ENCODE measurements at regions not wholly inside any gene's neighbourhood (a gene's known extent, or its start where the extent isn't known, plus 50 kb on each side); places are given as distances from the start of the nearest gene placed in this dataset.

GRCh38 chr3:71977525-71977924, 192.6 kb upstream of the PROK2 start:
- Mint-ChIP-seq H3K4me3 (no peak overlapping the region), H3K36me3 (ENCODE audit: insufficient read depth in 1 of 3, low read depth in 3 of 3) (no peaks in the 10 kb centered on the region; a peak in 1 of 7 replicates), H3K27ac (no peak overlapping the region), H3K9me3 (no peaks in the 10 kb centered on the region; a peak in 1 of 5 replicates), H3K4me1 (peaks cover 17 to 19% of the 10 kb centered on the region in 2 experiments), H3K27me3 (ENCODE audit: low read depth) (no peaks in the 10 kb centered on the region; the same call in 1 of the 2 replicates)
- Histone ChIP-seq H3K23ac (ENCODE audit: insufficient read length, low read depth, low read length) (no peak overlapping the region), H2BK12ac (ENCODE audit: insufficient read length, low read depth, low read length) (no peak overlapping the region), H3K18ac (ENCODE audit: insufficient read length, low read depth, low read length) (no peak overlapping the region), H3K4ac (ENCODE audit: low read depth, low read length) (no peak overlapping the region), H3K4me2 (ENCODE audit: insufficient read depth, insufficient read length, low read length) (no peak overlapping the region), H2BK5ac (ENCODE audit: insufficient read length, low read length) (no peak overlapping the region), H3K4me1 (ENCODE audit: insufficient read depth, low read length) (no peaks in the 10 kb centered on the region), H2BK120ac (ENCODE audit: low read depth, low read length, poor library complexity, severe bottlenecking) (no peak overlapping the region), H3K14ac (ENCODE audit: insufficient read depth, low read length) (no peak overlapping the region), H3K23me2 (ENCODE audit: insufficient read length, low read depth, low read length, poor library complexity, severe bottlenecking) (no peaks in the 10 kb centered on the region), H3K79me2 (ENCODE audit: insufficient read depth, low read length) (no peaks in the 10 kb centered on the region), H2AK5ac (ENCODE audit: insufficient read length, low read length) (no peak overlapping the region), H3K56ac (ENCODE audit: insufficient read length, low read depth, low read length) (no peak overlapping the region), H3K79me1 (ENCODE audit: insufficient read depth, low read depth, low read length, poor library complexity, severe bottlenecking) (no peaks in the 10 kb centered on the region), H2BK15ac (ENCODE audit: low read depth, low read length) (no peak overlapping the region), H3K27ac (ENCODE audit: insufficient read length, low read depth, low read length) (no peak overlapping the region), H3K9ac (ENCODE audit: extremely low read depth, insufficient read length, low read length) (no peak overlapping the region), H4K8ac (replicated peaks; ENCODE audit: insufficient read length, low read depth, low read length) (no peak overlapping the region), H3T11ph (ENCODE audit: low read length) (no peak overlapping the region), H4K91ac (ENCODE audit: insufficient read length, low read depth, low read length) (no peak overlapping the region), H3K27me3 (ENCODE audit: insufficient read depth, low read length) (no peaks in the 10 kb centered on the region), H4K20me1 (ENCODE audit: control insufficient read depth, insufficient read depth, insufficient read length) (no peaks in the 10 kb centered on the region), H2BK20ac (ENCODE audit: low read depth, low read length, poor library complexity, severe bottlenecking) (no peak overlapping the region), H2AFZ (ENCODE audit: low read length) (no peak overlapping the region), H3K9me3 (ENCODE audit: control insufficient read depth, low read depth, low read length) (no peaks in the 10 kb centered on the region), H4K5ac (ENCODE audit: insufficient read length, low read depth, low read length) (no peak overlapping the region)
- WGBS (ENCODE audit: extremely low coverage, insufficient read length, low lambda C conversion rate): no CpG with 5 or more reads among the region's 4 CpGs
- DNase-seq: no peak
- no peak for TF ChIP-seq CTCF (conservative IDR thresholded peaks at IDR 0.05)

Measured in H9 (cell line).